ENCODE measurements at regions not wholly inside any gene's neighbourhood (a gene's known extent, or its start where the extent isn't known, plus 50 kb on each side); places are given as distances from the start of the nearest gene placed in this dataset.

DNA sequence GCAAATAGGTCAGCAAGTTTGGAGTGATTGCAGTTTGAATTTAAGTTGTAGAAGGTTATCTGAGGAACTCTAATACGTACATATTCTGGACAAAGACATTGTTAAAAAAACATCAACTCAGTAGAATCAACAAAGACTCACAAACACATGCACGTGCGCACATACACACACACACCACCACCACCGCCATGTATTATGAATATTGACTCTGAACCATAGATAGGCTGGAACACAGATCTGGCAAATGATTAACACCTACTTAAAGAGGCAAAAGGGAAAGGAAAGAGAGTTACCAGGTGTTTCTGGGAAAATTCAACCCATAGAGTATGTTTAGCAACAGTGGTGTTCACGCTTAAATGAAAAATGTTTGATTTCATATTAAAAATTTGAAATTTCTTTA is 334.2 kb upstream of the ALCAM start:
- intact Hi-C loops (cut with DNase I) = no loop called here
- Histone ChIP-seq H3K27ac (ENCODE audit: low read depth in 2 of 2, low read length in 2 of 2) (no peak overlapping the region), H3K36me3 (ENCODE audit: control insufficient read depth in 2 of 3, insufficient read depth in 3 of 3, low read length in 3 of 3) (no peaks in the 10 kb centered on the region), H3K9ac (ENCODE audit: low read length in 3 of 3) (no peak overlapping the region), H3K9me3 (ENCODE audit: control insufficient read depth in 2 of 3, insufficient read depth in 1 of 3, low read length in 3 of 3) (no peaks in the 10 kb centered on the region), H3K4me1 (ENCODE audit: control insufficient read depth in 2 of 3, insufficient read depth in 2 of 3, low read depth in 1 of 3, low read length in 3 of 3) (no peaks in the 10 kb centered on the region), H3K4me3 (ENCODE audit: low read length in 3 of 3) (no peak overlapping the region), H3K27me3 (ENCODE audit: control insufficient read depth, insufficient read depth, low read length) (no peaks in the 10 kb centered on the region)
- FAIRE-seq = no peak
- TF ChIP-seq, protein P1, sequence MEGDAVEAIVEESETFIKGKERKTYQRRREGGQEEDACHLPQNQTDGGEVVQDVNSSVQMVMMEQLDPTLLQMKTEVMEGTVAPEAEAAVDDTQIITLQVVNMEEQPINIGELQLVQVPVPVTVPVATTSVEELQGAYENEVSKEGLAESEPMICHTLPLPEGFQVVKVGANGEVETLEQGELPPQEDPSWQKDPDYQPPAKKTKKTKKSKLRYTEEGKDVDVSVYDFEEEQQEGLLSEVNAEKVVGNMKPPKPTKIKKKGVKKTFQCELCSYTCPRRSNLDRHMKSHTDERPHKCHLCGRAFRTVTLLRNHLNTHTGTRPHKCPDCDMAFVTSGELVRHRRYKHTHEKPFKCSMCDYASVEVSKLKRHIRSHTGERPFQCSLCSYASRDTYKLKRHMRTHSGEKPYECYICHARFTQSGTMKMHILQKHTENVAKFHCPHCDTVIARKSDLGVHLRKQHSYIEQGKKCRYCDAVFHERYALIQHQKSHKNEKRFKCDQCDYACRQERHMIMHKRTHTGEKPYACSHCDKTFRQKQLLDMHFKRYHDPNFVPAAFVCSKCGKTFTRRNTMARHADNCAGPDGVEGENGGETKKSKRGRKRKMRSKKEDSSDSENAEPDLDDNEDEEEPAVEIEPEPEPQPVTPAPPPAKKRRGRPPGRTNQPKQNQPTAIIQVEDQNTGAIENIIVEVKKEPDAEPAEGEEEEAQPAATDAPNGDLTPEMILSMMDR (IDR thresholded peaks at IDR 0.05; ENCODE audit: borderline replicate concordance, extremely low read depth, insufficient read depth) = no peak
- no peak for DNase-seq

DNA sequence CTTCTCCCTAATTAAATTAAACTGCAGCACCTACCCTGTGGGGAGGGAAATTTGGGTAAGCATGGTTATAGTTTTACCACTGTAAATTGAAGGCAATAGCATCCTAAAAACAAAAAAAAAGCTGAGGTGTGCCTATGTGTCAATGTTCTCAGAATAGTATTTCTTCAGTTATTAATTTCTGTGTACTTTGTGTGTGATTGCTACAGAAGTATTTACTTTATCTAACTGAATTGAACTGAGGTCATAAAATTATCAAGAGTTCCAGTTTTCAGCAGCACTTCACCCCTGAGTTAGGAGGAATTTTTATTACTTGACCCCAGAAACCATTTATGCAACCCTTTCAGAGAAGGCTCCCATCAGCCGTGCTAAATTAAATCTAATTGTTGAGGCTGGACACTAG is 333.6 kb upstream of the ALCAM start:
- Histone ChIP-seq H3K27me3 (ENCODE audit: control insufficient read depth, insufficient read depth, low read length) (no peaks in the 10 kb centered on the region), H3K4me3 (ENCODE audit: low read length in 3 of 3) (no peak overlapping the region), H3K9me3 (ENCODE audit: control insufficient read depth in 2 of 3, insufficient read depth in 1 of 3, low read length in 3 of 3) (no peaks in the 10 kb centered on the region), H3K36me3 (ENCODE audit: control insufficient read depth in 2 of 3, insufficient read depth in 3 of 3, low read length in 3 of 3) (no peaks in the 10 kb centered on the region), H3K27ac (ENCODE audit: low read depth in 2 of 2, low read length in 2 of 2) (no peak overlapping the region), H3K9ac (ENCODE audit: low read length in 3 of 3) (no peak overlapping the region), H3K4me1 (ENCODE audit: control insufficient read depth in 2 of 3, insufficient read depth in 2 of 3, low read depth in 1 of 3, low read length in 3 of 3) (no peaks in the 10 kb centered on the region)
- TF ChIP-seq, protein P1 (IDR thresholded peaks at IDR 0.05; ENCODE audit: borderline replicate concordance, extremely low read depth, insufficient read depth) = no peak
- no peak for FAIRE-seq
- no peak for DNase-seq
- intact Hi-C loops (cut with DNase I) = no loop called here

DNA sequence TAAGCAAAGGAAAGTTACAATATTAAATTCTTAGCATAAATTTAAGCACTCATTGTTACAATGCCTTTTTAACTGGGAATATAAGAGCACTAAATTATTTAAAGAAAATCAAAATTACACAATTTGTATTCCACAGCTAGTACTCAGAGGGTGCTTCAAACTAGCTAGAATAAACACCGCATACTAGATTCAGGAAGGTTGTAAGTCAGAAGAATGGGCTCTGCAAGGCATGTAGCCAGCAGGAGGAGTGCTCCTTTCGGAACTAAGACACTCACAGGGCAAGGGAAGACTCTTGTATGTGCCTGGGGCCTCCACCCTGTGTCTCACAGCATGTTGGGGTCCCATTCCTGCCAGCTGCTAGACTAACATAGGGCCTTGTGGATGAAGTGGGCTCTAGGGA is 327.7 kb upstream of the ALCAM start:
- H3K9ac ChIP-seq (ENCODE audit: low read length in 3 of 3) = no peak overlapping the region
- DNase-seq (no peak), FAIRE-seq (no peak)
- no peak overlapping the region for H3K4me3 ChIP-seq (ENCODE audit: low read length in 3 of 3)
- TF ChIP-seq, protein P1 (IDR thresholded peaks at IDR 0.05; ENCODE audit: borderline replicate concordance, extremely low read depth, insufficient read depth) = no peak
- no peaks in the 10 kb centered on the region for H3K36me3 ChIP-seq (ENCODE audit: control insufficient read depth in 2 of 3, insufficient read depth in 3 of 3, low read length in 3 of 3)
- H3K4me1 ChIP-seq (ENCODE audit: control insufficient read depth in 2 of 3, insufficient read depth in 2 of 3, low read depth in 1 of 3, low read length in 3 of 3) = no peaks in the 10 kb centered on the region
- H3K27me3 ChIP-seq (ENCODE audit: control insufficient read depth, insufficient read depth, low read length) = no peaks in the 10 kb centered on the region
- no peak overlapping the region for H3K27ac ChIP-seq (ENCODE audit: low read depth in 2 of 2, low read length in 2 of 2)
- intact Hi-C loops (cut with DNase I) = no loop called here
- no peaks in the 10 kb centered on the region for H3K9me3 ChIP-seq (ENCODE audit: control insufficient read depth in 2 of 3, insufficient read depth in 1 of 3, low read length in 3 of 3)

DNA sequence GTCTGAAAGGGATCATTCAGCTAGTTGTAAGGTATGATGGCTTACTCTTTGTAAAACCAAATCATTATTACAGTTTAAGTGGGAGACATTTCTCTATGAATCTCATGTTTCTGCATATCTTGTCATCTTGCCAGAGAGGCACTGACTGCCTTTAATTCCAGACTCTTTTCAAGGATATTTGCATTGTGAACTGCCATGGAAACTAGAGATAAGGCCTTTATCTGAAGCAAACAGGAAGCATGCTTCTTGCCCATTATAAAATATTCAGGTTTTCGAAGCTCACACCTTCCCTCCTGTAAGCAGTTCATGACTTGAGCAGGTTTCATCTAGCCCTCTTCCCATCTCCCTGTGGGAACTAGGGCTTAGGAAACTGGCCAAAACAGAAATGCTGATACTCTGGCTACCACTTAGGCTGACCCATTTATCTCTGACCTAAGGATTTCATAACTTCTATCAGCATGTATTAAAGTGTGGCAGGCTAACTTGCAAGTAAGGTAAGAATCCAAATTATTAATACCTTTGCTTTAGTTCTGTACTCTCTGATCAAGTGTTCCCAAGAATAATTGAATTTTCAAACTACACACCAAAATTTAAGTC is 326.6 kb upstream of the ALCAM start:
- Histone ChIP-seq H3K4me3 (ENCODE audit: low read length in 3 of 3) (no peak overlapping the region), H3K27me3 (ENCODE audit: control insufficient read depth, insufficient read depth, low read length) (no peaks in the 10 kb centered on the region), H3K36me3 (ENCODE audit: control insufficient read depth in 2 of 3, insufficient read depth in 3 of 3, low read length in 3 of 3) (no peaks in the 10 kb centered on the region), H3K27ac (ENCODE audit: low read depth in 2 of 2, low read length in 2 of 2) (no peak overlapping the region), H3K9ac (ENCODE audit: low read length in 3 of 3) (no peak overlapping the region), H3K9me3 (ENCODE audit: control insufficient read depth in 2 of 3, insufficient read depth in 1 of 3, low read length in 3 of 3) (no peaks in the 10 kb centered on the region), H3K4me1 (ENCODE audit: control insufficient read depth in 2 of 3, insufficient read depth in 2 of 3, low read depth in 1 of 3, low read length in 3 of 3) (no peaks in the 10 kb centered on the region)
- no peak for DNase-seq
- no peak for FAIRE-seq
- TF ChIP-seq, protein P1 (IDR thresholded peaks at IDR 0.05; ENCODE audit: borderline replicate concordance, extremely low read depth, insufficient read depth) = no peak
- intact Hi-C loops (cut with DNase I) = no loop called here
